Activated naive CD4-positive, alpha-beta T cell treated with anti-CD3 and anti-CD28 coated beads for 36 hours (primary cell): ENCODE measurements at regions not wholly inside any gene's neighbourhood (a gene's known extent, or its start where the extent isn't known, plus 50 kb on each side); places are given as distances from the start of the nearest gene placed in this dataset.

ENCODE experiments used
- CTCF ChIA-PET: fragments of 350-600 bp; sonication (Branson Sonifier 250); formaldehyde crosslinking; loops from one replicate; lab custom pipeline; 2021; ENCODE audit warnings: antibody characterized with exemption; lab: Charles Lee
- DNase-seq: peaks from one replicate; pipeline ENCODE4 v3.0.0-alpha.2; 2020
- H3K27ac Mint-ChIP-seq: one replicate; pipeline ENCODE4 v1.8.0; 2021; ENCODE audit warnings: mild to moderate bottlenecking, mixed read lengths
- H3K27me3 Mint-ChIP-seq: one replicate; pipeline ENCODE4 v1.8.0; 2021; ENCODE audit warnings: low read depth, mixed read lengths
- H3K36me3 Mint-ChIP-seq: one replicate; pipeline ENCODE4 v1.8.0; 2021; ENCODE audit warnings: low read depth, mixed read lengths
- H3K4me1 Mint-ChIP-seq: one replicate; pipeline ENCODE4 v1.8.0; 2021; ENCODE audit warnings: low read depth, mixed read lengths
- H3K4me3 Mint-ChIP-seq: one replicate; pipeline ENCODE4 v1.8.0; 2021; ENCODE audit warnings: mild to moderate bottlenecking, moderate library complexity, mixed read lengths
- H3K9me3 Mint-ChIP-seq: one replicate; pipeline ENCODE4 v1.8.0; 2021; ENCODE audit warnings: mixed read lengths
- intact Hi-C: fragments of 100-400 bp; cut with micrococcal nuclease; formaldehyde crosslinking; loops from one replicate; pipeline ENCODE4 v1.15.1; 2023

DNA sequence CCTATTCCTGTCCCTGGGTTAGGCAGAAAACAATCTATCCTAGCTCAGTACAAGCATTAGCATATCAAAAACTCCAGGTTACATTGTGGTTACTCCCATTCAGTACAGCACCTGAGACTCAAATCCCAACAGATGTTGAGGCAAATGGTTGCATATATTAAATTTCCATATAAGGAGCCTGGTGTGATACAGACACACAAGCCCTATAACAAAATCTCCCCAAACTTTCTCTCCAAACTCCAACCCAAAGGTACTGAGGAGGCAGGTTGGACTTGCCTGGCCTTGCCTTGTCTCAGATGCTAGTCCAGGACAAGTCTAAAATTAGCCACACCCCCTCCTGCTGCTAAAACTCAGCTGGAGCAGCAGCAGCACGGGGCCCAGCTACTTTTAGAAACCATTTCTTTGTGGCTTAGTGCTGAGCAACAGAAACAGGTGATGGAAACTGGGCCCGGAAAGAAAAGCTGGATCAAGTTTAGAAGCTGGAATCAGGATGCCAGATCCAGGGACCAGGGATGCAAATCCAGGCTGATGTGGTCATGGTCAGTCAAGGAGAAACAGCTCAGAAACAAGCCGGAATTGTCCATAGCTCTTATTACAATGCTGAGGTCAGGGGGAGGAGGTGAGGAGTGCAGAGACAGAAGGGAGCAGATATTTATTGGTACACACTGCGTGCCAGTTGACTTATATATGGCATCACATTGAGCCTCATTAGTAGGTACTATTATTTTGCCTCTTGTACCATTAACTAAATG is 73.7 kb upstream of the AMOTL1 start:
- no peak overlapping the region for H3K4me3 Mint-ChIP-seq
- CTCF ChIA-PET, result interaction anchor here (0.6 kb wide), 1 partner anchor 15 kb away, joined by 4 read pairs; no protein-coding TSS in a partner anchor
- no peak overlapping the region for H3K27ac Mint-ChIP-seq
- intact Hi-C loops, result no loop called here
- no peaks in the 10 kb centered on the region for H3K36me3 Mint-ChIP-seq
- H3K27me3 Mint-ChIP-seq, result peaks cover 14% of the 10 kb centered on the region
- no peaks in the 10 kb centered on the region for H3K4me1 Mint-ChIP-seq
- DNase-seq, result no peak
- H3K9me3 Mint-ChIP-seq, result no peaks in the 10 kb centered on the region

DNA sequence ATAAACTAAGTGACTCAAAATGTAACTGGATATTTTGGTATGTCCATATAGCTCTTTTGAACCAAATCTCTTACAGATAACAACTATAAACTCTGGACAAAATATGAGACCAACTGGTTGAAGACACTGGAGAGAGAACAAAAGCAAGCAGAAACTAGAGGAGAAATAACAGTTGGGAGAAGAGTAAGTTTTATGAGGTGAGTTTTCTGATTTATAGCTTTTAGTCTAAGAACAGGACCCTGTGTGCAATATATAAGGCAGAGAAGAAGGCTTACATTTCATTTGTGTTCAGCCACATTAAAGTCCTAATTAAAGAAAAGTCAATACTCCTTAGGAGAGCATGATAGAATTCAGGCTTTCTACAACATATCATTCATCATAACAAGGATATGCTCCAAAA is 71.0 kb upstream of the AMOTL1 start:
- peaks cover 20% of the 10 kb centered on the region for H3K27me3 Mint-ChIP-seq
- DNase-seq, result no peak
- intact Hi-C loops, result no loop called here
- no peaks in the 10 kb centered on the region for H3K9me3 Mint-ChIP-seq
- no peak overlapping the region for H3K27ac Mint-ChIP-seq
- H3K4me3 Mint-ChIP-seq, result no peak overlapping the region
- no peaks in the 10 kb centered on the region for H3K36me3 Mint-ChIP-seq
- CTCF ChIA-PET, result no interaction called here
- H3K4me1 Mint-ChIP-seq, result no peaks in the 10 kb centered on the region

DNA sequence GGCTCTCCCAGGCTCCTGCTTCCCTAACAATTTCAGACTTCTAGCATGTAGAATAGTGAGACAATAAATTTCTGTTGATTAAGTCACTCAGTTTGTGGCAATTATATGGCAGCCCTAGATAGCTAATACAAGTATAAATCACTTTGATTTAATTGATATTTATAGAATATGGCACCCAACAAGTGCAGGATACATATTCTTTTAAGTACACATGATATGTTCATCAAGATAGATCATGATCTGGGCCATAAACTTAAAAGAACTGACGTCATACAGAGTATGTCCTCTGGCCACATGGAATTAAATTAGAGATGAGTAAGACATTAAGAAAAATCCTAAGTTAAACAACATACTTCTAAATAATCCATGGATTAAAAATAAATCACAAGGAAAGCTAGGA is 67.5 kb upstream of the AMOTL1 start:
- CTCF ChIA-PET, result interaction anchor here (1.2 kb wide), 1 partner anchor 197 kb away, joined by 3 read pairs; no protein-coding TSS in a partner anchor
- peaks cover 16% of the 10 kb centered on the region for H3K27me3 Mint-ChIP-seq
- no peak overlapping the region for H3K27ac Mint-ChIP-seq

DNA sequence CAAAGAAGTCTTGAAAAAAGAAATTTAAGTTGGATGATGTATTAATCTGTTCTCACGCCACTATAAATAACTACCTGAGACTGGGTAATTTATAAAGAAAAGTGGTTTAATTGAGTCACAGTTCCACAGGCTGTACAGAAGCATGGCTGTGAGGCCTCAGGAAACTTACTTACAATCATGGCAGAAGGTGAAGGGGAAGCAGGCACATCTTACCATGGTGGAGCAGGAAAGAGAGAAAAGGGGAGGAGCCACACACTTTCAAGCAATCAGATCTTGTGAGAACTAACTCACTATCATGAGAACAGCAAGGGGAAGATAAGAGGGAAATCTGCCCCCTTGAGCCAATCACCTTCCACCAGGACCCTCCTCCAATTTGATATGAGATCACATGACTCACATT is 65.7 kb upstream of the AMOTL1 start:
- Mint-ChIP-seq H3K4me3 (no peak overlapping the region), H3K27ac (no peak overlapping the region), H3K27me3 (peaks cover 7% of the 10 kb centered on the region), H3K9me3 (no peaks in the 10 kb centered on the region), H3K4me1 (no peaks in the 10 kb centered on the region), H3K36me3 (no peaks in the 10 kb centered on the region)
- intact Hi-C loops, result no loop called here
- no peak for DNase-seq
- CTCF ChIA-PET, result no interaction called here

More for the DNA sequence above, 67.5 kb upstream of the AMOTL1 start:
- no peaks in the 10 kb centered on the region for H3K9me3 Mint-ChIP-seq
- H3K4me3 Mint-ChIP-seq, result no peak overlapping the region
- DNase-seq, result no peak
- intact Hi-C loops, result no loop called here
- H3K4me1 Mint-ChIP-seq, result no peaks in the 10 kb centered on the region
- H3K36me3 Mint-ChIP-seq, result no peaks in the 10 kb centered on the region

DNA sequence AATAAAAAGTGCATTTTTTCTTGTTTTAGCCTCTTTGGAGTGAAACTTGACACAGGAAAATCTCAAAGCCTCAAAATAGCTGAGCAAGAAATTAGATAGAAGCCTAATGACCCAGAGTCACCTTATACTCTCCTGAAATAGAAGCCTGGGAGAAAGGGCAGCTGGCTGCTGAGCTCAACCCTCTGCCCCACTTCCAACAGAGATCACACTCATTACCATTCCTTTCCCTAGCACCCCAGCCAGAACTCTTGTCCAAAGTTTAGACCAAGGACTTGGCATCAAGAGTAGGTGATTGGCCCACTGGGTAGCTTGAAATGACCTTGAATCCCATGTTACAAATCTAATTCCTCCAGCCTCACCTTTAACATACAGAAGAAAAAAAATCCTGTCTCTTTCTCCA is 62.7 kb upstream of the AMOTL1 start:
- H3K27ac Mint-ChIP-seq, result no peak overlapping the region
- CTCF ChIA-PET, result no interaction called here
- H3K4me1 Mint-ChIP-seq, result no peaks in the 10 kb centered on the region
- intact Hi-C loops, result no loop called here
- no peaks in the 10 kb centered on the region for H3K36me3 Mint-ChIP-seq
- no peaks in the 10 kb centered on the region for H3K9me3 Mint-ChIP-seq
- H3K4me3 Mint-ChIP-seq, result no peak overlapping the region
- peaks cover 7% of the 10 kb centered on the region for H3K27me3 Mint-ChIP-seq
- DNase-seq, result no peak

DNA sequence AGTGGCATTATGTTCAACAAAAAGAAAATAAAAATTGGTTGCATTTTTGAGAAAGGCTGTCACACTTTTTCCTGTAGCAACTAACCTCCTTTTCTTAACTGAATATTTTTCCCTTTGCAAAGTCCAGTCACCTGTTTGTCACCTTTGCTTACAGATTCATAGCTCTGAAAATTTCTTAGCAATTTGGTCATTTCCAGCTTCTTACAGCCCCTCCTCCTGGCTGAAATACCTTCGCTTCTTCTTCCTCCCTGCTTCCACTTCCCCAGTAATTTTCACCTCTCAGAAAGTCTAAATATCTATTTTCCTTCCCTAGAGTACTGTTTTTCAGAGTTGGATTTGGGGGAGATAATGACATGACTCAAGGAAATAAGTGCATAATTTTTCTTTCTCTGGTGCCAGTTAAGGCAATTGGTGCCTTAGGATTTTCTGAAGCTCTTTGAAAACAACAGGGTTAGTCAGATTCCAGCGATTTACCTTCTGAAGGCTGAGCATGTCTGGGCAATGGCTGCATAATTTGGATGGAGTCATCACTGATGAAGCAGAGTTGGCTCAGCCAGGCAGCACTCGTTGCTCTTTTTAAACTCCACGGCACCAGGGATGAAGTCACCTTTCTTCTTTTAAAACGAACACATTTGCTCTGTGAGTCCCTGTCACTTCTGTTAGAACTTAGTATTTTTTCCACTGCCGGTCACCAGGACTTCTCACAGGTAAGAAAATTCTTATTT is 62.1 kb upstream of the AMOTL1 start:
- H3K4me3 Mint-ChIP-seq, result no peak overlapping the region
- H3K27ac Mint-ChIP-seq, result no peak overlapping the region
- CTCF ChIA-PET, result no interaction called here
- no peaks in the 10 kb centered on the region for H3K4me1 Mint-ChIP-seq
- intact Hi-C loops, result no loop called here
- H3K27me3 Mint-ChIP-seq, result peaks cover 5% of the 10 kb centered on the region
- no peak for DNase-seq
- no peaks in the 10 kb centered on the region for H3K9me3 Mint-ChIP-seq
- H3K36me3 Mint-ChIP-seq, result no peaks in the 10 kb centered on the region

DNA sequence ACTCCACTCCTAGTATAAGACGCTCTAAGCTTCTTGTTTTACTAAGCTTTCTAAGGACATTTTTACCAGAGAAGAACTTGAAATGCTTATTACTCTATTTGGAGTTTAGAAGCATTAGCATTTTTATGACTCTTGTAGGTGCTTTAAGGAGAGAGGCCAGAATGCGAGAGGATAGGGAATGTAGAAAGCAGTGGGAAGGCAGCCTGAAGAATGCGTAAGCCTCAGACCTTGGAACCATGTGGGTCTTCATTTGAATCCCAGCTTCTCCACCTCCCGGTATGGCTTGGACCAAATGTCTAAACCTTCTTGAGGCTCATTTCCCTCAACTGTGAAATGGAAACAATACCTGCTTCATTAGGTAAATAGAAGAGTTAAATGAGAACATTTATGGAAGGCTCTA is 60.0 kb upstream of the AMOTL1 start:
- Mint-ChIP-seq H3K27me3 (peaks cover 6% of the 10 kb centered on the region), H3K36me3 (no peaks in the 10 kb centered on the region)

DNA sequence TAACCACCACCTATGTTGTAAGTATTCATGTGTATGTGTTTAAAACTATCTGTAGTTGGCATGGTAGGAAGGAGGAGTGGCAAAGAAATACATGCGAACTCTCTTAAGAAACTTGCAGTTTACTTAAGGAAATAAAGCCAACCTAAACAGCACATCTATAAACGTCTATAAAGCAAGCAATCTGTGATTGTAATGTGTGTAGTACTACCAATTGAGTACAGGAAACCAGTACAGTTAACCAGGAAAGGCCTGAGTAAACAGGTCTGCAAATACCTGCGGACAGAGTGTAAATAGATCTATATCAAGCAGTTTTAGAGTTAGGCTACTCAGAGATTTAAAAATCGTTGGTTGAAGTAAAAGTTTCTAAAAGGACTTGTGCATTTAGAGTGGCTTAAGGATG is 59.5 kb upstream of the AMOTL1 start:
- Mint-ChIP-seq H3K36me3 (no peaks in the 10 kb centered on the region), H3K27ac (no peak overlapping the region), H3K4me3 (no peak overlapping the region), H3K27me3 (peaks cover 6% of the 10 kb centered on the region), H3K4me1 (no peaks in the 10 kb centered on the region), H3K9me3 (no peaks in the 10 kb centered on the region)
- DNase-seq, result no peak
- intact Hi-C loops, result no loop called here
- CTCF ChIA-PET, result no interaction called here

More for the DNA sequence above, 60.0 kb upstream of the AMOTL1 start:
- no peak overlapping the region for H3K4me3 Mint-ChIP-seq
- CTCF ChIA-PET, result no interaction called here
- intact Hi-C loops, result no loop called here
- no peaks in the 10 kb centered on the region for H3K4me1 Mint-ChIP-seq
- no peak for DNase-seq
- no peaks in the 10 kb centered on the region for H3K9me3 Mint-ChIP-seq
- no peak overlapping the region for H3K27ac Mint-ChIP-seq

DNA sequence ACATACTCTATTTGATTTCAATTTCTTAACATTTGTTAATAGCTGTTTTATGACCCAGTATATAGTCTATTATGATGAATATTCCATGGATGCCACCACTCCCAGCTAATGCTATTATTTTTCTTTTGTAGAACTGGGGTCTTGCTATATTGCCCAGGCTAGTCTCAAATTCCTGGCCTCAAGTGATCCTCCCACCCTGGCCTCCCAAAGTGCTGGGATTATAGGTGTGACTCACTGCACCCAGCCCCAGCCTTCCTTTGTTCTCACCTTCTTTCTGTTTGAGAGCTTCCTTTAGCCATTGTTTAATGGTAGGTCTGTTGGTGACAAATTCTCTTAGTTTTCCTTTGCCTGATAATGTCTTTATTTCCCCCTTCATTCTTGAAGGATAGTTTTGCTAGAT is 52.9 kb upstream of the AMOTL1 start:
- CTCF ChIA-PET, result no interaction called here
- DNase-seq, result no peak
- Mint-ChIP-seq H3K4me3 (no peak overlapping the region), H3K9me3 (no peaks in the 10 kb centered on the region), H3K27ac (no peak overlapping the region), H3K27me3 (peaks cover 22% of the 10 kb centered on the region), H3K36me3 (no peaks in the 10 kb centered on the region), H3K4me1 (no peaks in the 10 kb centered on the region)
- intact Hi-C loops, result no loop called here

DNA sequence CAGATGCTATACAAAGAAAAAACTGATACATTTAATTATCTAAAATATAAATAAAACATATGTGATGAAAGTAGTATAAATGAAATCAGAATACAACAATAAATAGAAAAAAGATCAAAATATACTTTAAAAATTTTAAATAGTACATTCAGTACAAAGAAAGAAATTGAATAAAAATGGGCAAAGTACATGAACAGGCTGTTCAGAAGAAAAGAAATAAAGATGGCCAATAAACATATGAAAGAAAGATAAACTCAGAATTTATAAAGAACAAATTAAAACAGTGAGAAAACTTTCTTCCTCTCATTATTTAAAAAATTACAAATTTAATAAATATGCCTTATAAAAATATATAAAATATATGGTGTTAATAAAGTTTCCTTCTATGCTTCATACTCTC is 50.5 kb upstream of the AMOTL1 start:
- Mint-ChIP-seq H3K4me3 (no peak overlapping the region), H3K27me3 (peaks cover 22% of the 10 kb centered on the region), H3K36me3 (no peaks in the 10 kb centered on the region), H3K9me3 (no peaks in the 10 kb centered on the region), H3K27ac (no peak overlapping the region), H3K4me1 (no peaks in the 10 kb centered on the region)
- intact Hi-C loops, result no loop called here
- CTCF ChIA-PET, result no interaction called here
- no peak for DNase-seq
